NCI-H1105 treated with DMSO at 0.1 percent for 48 hours (cell line): ENCODE measurements at regions not wholly inside any gene's neighbourhood (a gene's known extent, or its start where the extent isn't known, plus 50 kb on each side); places are given as distances from the start of the nearest gene placed in this dataset.
"Not testable (repeated sequence)": the region's sequence is repeated elsewhere in the genome, so short reads cannot be mapped to it uniquely, and the experiment has no call there.

Experiments
- DNase-seq: peaks from one replicate; lab custom pipeline; 2025; lab: John Stamatoyannopoulos, UW

GRCh38 chr5:136740228-136740627, 374.9 kb upstream of the TRPC7 start:
- no peak for DNase-seq

GRCh38 chr5:136739271-136739670, 373.9 kb upstream of the TRPC7 start:
- DNase-seq = not testable (repeated sequence)

- no peak for DNase-seq
Observed at GRCh38 chr5:136738829-136739228, 373.5 kb upstream of the TRPC7 start.

GRCh38 chr5:136736021-136736420, 370.7 kb upstream of the TRPC7 start:
- DNase-seq = no peak

- not testable (repeated sequence) for DNase-seq
Observed at GRCh38 chr5:136735611-136736010, 370.3 kb upstream of the TRPC7 start.

GRCh38 chr5:136734628-136735027, 369.3 kb upstream of the TRPC7 start:
- no peak for DNase-seq

- DNase-seq = no peak
Observed at GRCh38 chr5:136732751-136733150, 367.4 kb upstream of the TRPC7 start.

- no peak for DNase-seq
Observed at GRCh38 chr5:136731241-136731900, 366.0 kb upstream of the TRPC7 start.

- DNase-seq = no peak
Observed at GRCh38 chr5:136730426-136730825, 365.1 kb upstream of the TRPC7 start.

GRCh38 chr5:136729901-136730355, 364.6 kb upstream of the TRPC7 start:
- DNase-seq = no peak

- no peak for DNase-seq
Observed at GRCh38 chr5:136726506-136726905, 361.2 kb upstream of the TRPC7 start.

- no peak for DNase-seq
Observed at GRCh38 chr5:136724161-136724560, 358.8 kb upstream of the TRPC7 start.

- no peak for DNase-seq
Observed at GRCh38 chr5:136722581-136722980, 357.2 kb upstream of the TRPC7 start.

GRCh38 chr5:136722086-136722485, 356.7 kb upstream of the TRPC7 start:
- DNase-seq = no peak

GRCh38 chr5:136720674-136721073, 355.3 kb upstream of the TRPC7 start:
- no peak for DNase-seq

GRCh38 chr5:136717917-136718316, 352.6 kb upstream of the TRPC7 start:
- no peak for DNase-seq

- no peak for DNase-seq
Observed at GRCh38 chr5:136714286-136714685, 348.9 kb upstream of the TRPC7 start.

- DNase-seq = no peak
Observed at GRCh38 chr5:136712628-136713027, 347.3 kb upstream of the TRPC7 start.

- DNase-seq = no peak
Observed at GRCh38 chr5:136710834-136711233, 345.5 kb upstream of the TRPC7 start.

GRCh38 chr5:136703706-136704105, 338.4 kb upstream of the TRPC7 start:
- no peak for DNase-seq

- DNase-seq = no peak
Observed at GRCh38 chr5:136703036-136703435, 337.7 kb upstream of the TRPC7 start.

GRCh38 chr5:136701191-136701590, 335.8 kb upstream of the TRPC7 start:
- DNase-seq = no peak

GRCh38 chr5:136699651-136700050, 334.3 kb upstream of the TRPC7 start:
- DNase-seq = no peak

GRCh38 chr5:136698970-136699369, 333.6 kb upstream of the TRPC7 start:
- DNase-seq = no peak
